A673 (cell line): ENCODE measurements at regions not wholly inside any gene's neighbourhood (a gene's known extent, or its start where the extent isn't known, plus 50 kb on each side); places are given as distances from the start of the nearest gene placed in this dataset.

ENCODE experiments used
- BruUV-seq: library from RNA; stranded (reverse); fragments of 400-500 nt; replicated peaks from 2 replicates; lab custom pipeline; 2021; lab: Mats Ljungman, UMichigan
- CTCF ChIA-PET: fragments of 300-600 bp; sonication (Branson Sonifier 250); formaldehyde crosslinking; loops from one replicate; lab custom pipeline; 2022; ENCODE audit warnings: antibody characterized with exemption; lab: Charles Lee
- POLR2A ChIA-PET: fragments of 300-600 bp; sonication (Branson Sonifier 250); formaldehyde crosslinking; loops from one replicate; lab custom pipeline; 2022; ENCODE audit warnings: antibody characterized with exemption; ENCODE audit not compliant: low non-redundant PET; lab: Charles Lee
- DNase-seq: peaks from one replicate; pipeline ENCODE4 v3.0.0-alpha.2; 2015; ENCODE audit warnings: low spot score
- H3K27ac ChIP-seq: fragments of 200-600 bp; sonication (generic); 2 replicates; pipeline ENCODE4 v1.5.1; 2016; ENCODE audit warnings: mixed run types, low read depth, mild to moderate bottlenecking, mixed read lengths, antibody characterized with exemption, low read length; ENCODE audit not compliant: poor library complexity, severe bottlenecking
- H3K27me3 ChIP-seq: fragments of 200-600 bp; sonication (generic); replicated peaks from 2 replicates; pipeline ENCODE4 v1.6.1; 2017; ENCODE audit warnings: mixed run types, low read depth, mild to moderate bottlenecking, mixed read lengths, antibody characterized with exemption, low read length; ENCODE audit not compliant: insufficient read depth, poor library complexity
- H3K36me3 ChIP-seq: fragments of 200-600 bp; sonication (generic); 2 replicates; pipeline ENCODE4 v1.6.1; 2016; ENCODE audit warnings: mixed run types, mild to moderate bottlenecking, mixed read lengths, antibody characterized with exemption, low read length; ENCODE audit not compliant: insufficient read depth, poor library complexity, severe bottlenecking
- H3K4me1 ChIP-seq: fragments of 200-600 bp; sonication (generic); 2 replicates; pipeline ENCODE4 v1.6.1; 2017; ENCODE audit warnings: mixed run types, mild to moderate bottlenecking, mixed read lengths, antibody characterized with exemption, low read length; ENCODE audit not compliant: insufficient read depth, poor library complexity, severe bottlenecking
- H3K4me3 ChIP-seq: fragments of 200-600 bp; sonication (generic); 2 replicates; pipeline ENCODE4 v1.5.1; 2016; ENCODE audit warnings: low read depth, mixed run types, mild to moderate bottlenecking, mixed read lengths, low read length; ENCODE audit not compliant: poor library complexity, severe bottlenecking
- H3K9me3 ChIP-seq: fragments of 200-600 bp; sonication (generic); 2 replicates; pipeline ENCODE4 v1.6.1; 2016; ENCODE audit warnings: mixed run types, low read depth, mild to moderate bottlenecking, mixed read lengths, antibody characterized with exemption, low read length; ENCODE audit not compliant: poor library complexity, severe bottlenecking
- EZH2 ChIP-seq: fragments of 200-600 bp; sonication (generic); IDR thresholded peaks from 2 replicates; pipeline ENCODE4 v1.6.1; 2017; ENCODE audit warnings: borderline replicate concordance, low read depth, mild to moderate bottlenecking, mixed read lengths, antibody characterized with exemption, low read length; ENCODE audit not compliant: poor library complexity, severe bottlenecking
- intact Hi-C: fragments of 100-400 bp; cut with micrococcal nuclease; formaldehyde crosslinking; loops from one replicate; pipeline ENCODE4 v1.10.0; 2022; ENCODE audit not compliant: unreplicated experiment
- TF ChIP-seq, protein P1 (sequence below): fragments of 300-800, 200-600 bp; sonication (generic); conservative IDR thresholded peaks from 2 replicates; pipeline ENCODE4 v1.5.1; 2017; ENCODE audit warnings: low read depth, mild to moderate bottlenecking, antibody characterized with exemption, low read length, moderate library complexity, mixed read lengths

DNA sequence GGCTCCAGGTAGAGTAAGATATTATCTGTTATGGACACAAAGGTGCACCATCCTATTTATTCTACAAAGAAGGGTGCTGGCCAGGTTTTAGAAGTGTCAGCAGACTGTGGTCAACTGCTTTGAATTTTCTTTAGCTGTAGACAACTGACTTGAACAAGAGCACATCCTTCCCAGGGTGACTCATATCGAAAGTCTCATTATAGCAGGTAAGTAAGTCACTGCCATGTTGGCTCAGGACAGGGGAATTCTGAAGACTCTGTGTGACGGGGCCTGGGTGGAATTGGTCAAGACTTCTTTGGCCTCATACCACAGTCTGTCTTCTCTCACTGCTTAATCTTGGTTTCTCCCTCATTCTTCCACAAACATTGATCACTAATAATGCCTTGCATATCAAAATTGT lies 214.5 kb upstream of the CDH9 start:
- POLR2A ChIA-PET: no interaction called here
- no peaks in the 10 kb centered on the region for H3K36me3 ChIP-seq
- H3K4me3 ChIP-seq: no peak overlapping the region
- no TSS peak for BruUV-seq
- DNase-seq: no peak
- intact Hi-C loops: no loop called here
- H3K27me3 ChIP-seq: no peaks in the 10 kb centered on the region
- TF ChIP-seq EZH2: no peak
- TF ChIP-seq, protein P1, sequence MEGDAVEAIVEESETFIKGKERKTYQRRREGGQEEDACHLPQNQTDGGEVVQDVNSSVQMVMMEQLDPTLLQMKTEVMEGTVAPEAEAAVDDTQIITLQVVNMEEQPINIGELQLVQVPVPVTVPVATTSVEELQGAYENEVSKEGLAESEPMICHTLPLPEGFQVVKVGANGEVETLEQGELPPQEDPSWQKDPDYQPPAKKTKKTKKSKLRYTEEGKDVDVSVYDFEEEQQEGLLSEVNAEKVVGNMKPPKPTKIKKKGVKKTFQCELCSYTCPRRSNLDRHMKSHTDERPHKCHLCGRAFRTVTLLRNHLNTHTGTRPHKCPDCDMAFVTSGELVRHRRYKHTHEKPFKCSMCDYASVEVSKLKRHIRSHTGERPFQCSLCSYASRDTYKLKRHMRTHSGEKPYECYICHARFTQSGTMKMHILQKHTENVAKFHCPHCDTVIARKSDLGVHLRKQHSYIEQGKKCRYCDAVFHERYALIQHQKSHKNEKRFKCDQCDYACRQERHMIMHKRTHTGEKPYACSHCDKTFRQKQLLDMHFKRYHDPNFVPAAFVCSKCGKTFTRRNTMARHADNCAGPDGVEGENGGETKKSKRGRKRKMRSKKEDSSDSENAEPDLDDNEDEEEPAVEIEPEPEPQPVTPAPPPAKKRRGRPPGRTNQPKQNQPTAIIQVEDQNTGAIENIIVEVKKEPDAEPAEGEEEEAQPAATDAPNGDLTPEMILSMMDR: no peak
- H3K9me3 ChIP-seq: no peaks in the 10 kb centered on the region
- CTCF ChIA-PET: no interaction called here
- H3K27ac ChIP-seq: no peak overlapping the region
- H3K4me1 ChIP-seq: no peaks in the 10 kb centered on the region

DNA sequence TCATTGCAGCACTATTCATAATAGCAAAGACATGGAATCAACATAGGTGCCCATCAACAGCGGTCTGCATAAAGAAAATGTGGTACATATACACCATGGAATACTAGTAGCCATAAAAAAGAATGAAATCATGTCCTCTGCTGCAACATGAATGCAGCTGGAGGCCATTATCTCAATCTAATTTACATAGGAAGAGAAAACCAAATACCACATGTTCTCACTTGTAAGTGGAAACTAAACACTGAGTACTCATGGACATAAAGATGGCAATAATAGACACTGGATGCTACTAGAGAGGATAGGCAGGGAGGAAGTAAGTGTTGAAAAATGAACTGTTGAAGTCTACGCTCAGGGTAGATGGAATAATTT lies 203.9 kb upstream of the CDH9 start:
- Histone ChIP-seq H3K27ac (no peak overlapping the region), H3K9me3 (peaks cover 3% of the 10 kb centered on the region), H3K4me3 (no peak overlapping the region), H3K27me3 (no peaks in the 10 kb centered on the region), H3K4me1 (no peaks in the 10 kb centered on the region), H3K36me3 (no peaks in the 10 kb centered on the region)
- TF ChIP-seq EZH2: no peak
- TF ChIP-seq, protein P1: no peak
- ChIA-PET CTCF (no interaction called here), POLR2A (no interaction called here)
- peak; percentile 7 for DNase-seq
- no TSS peak for BruUV-seq
- intact Hi-C loops: no loop called here

DNA sequence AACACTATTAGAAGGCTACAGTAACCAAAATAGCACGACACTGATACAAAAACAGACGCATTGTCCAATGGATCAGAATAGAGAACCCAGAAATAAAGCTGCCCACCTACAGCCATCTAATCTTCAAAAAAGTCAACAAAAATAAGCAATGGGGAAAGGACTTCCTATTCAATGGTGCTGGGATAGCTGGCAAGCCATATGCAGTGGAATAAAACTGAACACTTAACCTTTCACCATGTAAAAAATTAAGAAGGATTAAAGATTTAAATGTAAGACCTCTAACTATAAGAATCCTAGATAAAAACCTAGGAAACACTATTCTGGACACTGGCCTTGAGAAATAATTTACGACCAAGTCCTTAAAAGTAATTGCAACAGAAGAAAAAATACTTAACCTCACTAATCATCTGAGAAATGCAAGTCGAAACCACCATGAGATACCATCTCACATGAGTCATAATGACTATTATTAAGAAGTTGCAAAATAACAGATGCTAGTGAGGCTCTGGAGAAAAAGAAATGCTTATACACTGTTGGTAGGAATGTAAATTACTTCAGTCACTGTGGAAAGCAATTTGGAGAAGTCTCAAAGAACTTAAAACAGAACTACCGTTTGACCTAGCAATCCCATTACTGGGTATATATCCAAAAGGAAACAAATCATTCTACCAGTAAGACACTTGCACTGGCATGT lies 203.3 kb upstream of the CDH9 start:
- no TSS peak for BruUV-seq
- ChIA-PET CTCF (no interaction called here), POLR2A (no interaction called here)
- no peaks in the 10 kb centered on the region for H3K27me3 ChIP-seq
- H3K27ac ChIP-seq: no peak overlapping the region
- intact Hi-C loops: no loop called here
- H3K4me1 ChIP-seq: no peaks in the 10 kb centered on the region
- TF ChIP-seq EZH2: no peak
- TF ChIP-seq, protein P1: no peak
- DNase-seq: peak; percentile 55
- H3K9me3 ChIP-seq: peaks cover 3% of the 10 kb centered on the region
- no peak overlapping the region for H3K4me3 ChIP-seq
- no peaks in the 10 kb centered on the region for H3K36me3 ChIP-seq
